NB4 (cell line): ENCODE measurements at regions not wholly inside any gene's neighbourhood (a gene's known extent, or its start where the extent isn't known, plus 50 kb on each side); places are given as distances from the start of the nearest gene placed in this dataset.

Experiments
- DNase-seq: peaks from one replicate; pipeline ENCODE4 v3.0.0; 2010; ENCODE audit warnings: low read depth
- H3K4me3 ChIP-seq: one replicate; pipeline ENCODE4 v1.5.1; 2011; ENCODE audit warnings: mild to moderate bottlenecking, low read depth, low read length, moderate library complexity
- MYC ChIP-seq: IDR thresholded peaks from 2 replicates; pipeline ENCODE4 v1.6.1; 2011; ENCODE audit warnings: low read depth, low read length
- POLR2A ChIP-seq: IDR thresholded peaks from 2 replicates; pipeline ENCODE4 v1.6.1; 2011; ENCODE audit warnings: mild to moderate bottlenecking; ENCODE audit not compliant: insufficient read length; ENCODE audit errors: extremely low read depth
- TF ChIP-seq, protein P1 (sequence below): IDR thresholded peaks from one replicate; pipeline ENCODE4 v1.5.1; 2012; ENCODE audit warnings: low read depth, low read length
- TF ChIP-seq, protein P2 (sequence below): IDR thresholded peaks from 2 replicates; pipeline ENCODE4 v1.6.1; 2011; ENCODE audit warnings: low read depth, low read length

DNA sequence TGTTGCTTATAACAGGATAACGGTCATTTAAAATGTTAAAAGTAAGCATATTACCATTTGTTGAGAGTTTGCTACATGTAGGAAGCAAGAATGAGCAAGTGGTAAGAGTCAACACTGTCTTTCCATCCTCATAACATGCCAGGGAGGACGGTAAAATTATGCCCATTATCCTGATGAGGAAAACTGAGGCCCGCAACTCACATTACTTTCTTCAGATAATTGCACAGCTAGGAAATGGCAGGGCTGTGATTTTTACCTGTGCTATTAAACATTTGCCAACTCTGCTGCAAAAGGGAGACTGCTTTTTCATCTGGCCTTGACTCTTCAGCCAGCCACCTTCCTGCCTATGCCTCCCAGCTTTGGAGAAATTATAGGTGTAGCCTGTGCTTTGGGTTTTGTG lies 79.8 kb upstream of the BOD1 start:
- no peak for TF ChIP-seq POLR2A
- no peak for TF ChIP-seq MYC
- TF ChIP-seq, protein P1, sequence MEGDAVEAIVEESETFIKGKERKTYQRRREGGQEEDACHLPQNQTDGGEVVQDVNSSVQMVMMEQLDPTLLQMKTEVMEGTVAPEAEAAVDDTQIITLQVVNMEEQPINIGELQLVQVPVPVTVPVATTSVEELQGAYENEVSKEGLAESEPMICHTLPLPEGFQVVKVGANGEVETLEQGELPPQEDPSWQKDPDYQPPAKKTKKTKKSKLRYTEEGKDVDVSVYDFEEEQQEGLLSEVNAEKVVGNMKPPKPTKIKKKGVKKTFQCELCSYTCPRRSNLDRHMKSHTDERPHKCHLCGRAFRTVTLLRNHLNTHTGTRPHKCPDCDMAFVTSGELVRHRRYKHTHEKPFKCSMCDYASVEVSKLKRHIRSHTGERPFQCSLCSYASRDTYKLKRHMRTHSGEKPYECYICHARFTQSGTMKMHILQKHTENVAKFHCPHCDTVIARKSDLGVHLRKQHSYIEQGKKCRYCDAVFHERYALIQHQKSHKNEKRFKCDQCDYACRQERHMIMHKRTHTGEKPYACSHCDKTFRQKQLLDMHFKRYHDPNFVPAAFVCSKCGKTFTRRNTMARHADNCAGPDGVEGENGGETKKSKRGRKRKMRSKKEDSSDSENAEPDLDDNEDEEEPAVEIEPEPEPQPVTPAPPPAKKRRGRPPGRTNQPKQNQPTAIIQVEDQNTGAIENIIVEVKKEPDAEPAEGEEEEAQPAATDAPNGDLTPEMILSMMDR, result no peak
- TF ChIP-seq, protein P2, sequence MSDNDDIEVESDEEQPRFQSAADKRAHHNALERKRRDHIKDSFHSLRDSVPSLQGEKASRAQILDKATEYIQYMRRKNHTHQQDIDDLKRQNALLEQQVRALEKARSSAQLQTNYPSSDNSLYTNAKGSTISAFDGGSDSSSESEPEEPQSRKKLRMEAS, result no peak
- no peak overlapping the region for H3K4me3 ChIP-seq

DNA sequence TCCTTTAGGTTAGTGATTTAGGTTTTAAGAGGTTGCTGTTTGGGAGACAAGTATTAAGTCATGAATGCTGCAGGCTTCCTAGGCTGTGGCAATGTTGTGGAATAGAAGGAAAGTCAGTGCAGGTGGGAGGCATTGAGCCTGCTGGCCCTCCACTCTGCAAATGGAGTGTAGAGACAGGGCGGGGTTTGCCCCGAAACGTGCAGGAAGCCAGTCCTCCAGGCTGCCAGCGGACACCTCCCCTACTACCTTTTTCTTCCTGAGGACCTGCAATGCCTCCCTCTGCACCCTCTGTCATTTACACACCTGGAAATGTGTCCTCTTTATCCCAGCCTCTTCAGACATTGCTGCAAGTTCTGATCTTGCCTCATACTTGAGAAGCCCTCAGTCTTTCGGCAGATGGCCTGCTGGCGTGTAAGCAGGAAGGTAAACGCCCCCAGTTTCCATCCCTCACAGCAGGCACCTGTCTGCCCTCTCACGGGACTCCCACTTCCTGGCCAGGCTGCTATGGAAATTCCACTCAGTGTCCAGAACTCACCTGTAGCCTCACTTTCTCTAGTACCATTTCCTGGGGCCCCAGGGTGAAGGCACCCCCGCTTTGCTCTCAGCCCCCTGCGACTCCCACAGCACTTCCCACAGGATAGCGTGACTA lies 81.6 kb upstream of the BOD1 start:
- no peak for DNase-seq
- H3K4me3 ChIP-seq, result no peak overlapping the region
- TF ChIP-seq, protein P1, result no peak
- TF ChIP-seq, protein P2, result no peak
- TF ChIP-seq MYC (no peak), POLR2A (no peak)

More for the DNA sequence above, 79.8 kb upstream of the BOD1 start:
- no peak for DNase-seq

DNA sequence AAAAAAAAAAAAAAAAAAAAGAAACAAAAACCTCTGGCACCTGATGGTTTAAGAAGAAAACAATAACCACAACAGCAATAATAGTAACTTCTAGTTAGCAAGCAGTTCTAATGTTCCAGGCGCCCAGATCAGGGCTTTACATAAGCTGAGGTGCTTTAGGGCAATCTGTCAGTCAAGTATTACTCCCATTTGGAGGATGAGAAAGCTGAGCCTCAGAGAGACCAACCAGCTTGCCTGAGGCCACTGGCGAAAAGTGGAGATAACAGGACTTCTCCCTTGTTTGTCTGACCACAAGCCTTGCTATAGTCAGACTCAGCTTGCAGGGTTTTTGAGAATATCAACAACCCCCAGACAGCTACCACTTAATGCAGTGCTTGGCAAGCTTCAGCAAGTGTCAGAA lies 83.5 kb upstream of the BOD1 start:
- H3K4me3 ChIP-seq, result no peak overlapping the region
- no peak for DNase-seq
- TF ChIP-seq, protein P2, result no peak
- no peak for TF ChIP-seq POLR2A
- no peak for TF ChIP-seq MYC
- TF ChIP-seq, protein P1, result no peak

DNA sequence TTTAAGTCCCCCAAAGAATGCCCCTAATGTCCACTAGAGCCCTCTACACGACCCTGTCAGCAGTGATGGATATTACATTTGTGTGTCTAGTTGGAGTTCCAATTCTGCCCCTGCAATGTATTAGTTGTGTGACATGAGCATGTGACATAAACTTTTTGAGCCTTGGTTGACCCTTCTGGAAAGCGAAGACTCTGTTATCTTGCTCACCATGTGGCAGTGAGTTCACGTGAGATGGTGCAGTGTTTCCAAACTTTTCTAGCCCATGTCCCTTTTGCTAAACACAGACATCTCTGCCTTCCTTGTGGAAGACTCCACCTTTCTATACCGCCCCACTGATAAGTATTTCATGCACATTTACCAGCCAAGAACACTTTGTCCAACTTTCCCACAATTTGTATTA lies 87.0 kb upstream of the BOD1 start:
- H3K4me3 ChIP-seq, result no peak overlapping the region
- TF ChIP-seq, protein P1, result no peak
- TF ChIP-seq, protein P2, result no peak
- no peak for TF ChIP-seq POLR2A
- no peak for DNase-seq

DNA sequence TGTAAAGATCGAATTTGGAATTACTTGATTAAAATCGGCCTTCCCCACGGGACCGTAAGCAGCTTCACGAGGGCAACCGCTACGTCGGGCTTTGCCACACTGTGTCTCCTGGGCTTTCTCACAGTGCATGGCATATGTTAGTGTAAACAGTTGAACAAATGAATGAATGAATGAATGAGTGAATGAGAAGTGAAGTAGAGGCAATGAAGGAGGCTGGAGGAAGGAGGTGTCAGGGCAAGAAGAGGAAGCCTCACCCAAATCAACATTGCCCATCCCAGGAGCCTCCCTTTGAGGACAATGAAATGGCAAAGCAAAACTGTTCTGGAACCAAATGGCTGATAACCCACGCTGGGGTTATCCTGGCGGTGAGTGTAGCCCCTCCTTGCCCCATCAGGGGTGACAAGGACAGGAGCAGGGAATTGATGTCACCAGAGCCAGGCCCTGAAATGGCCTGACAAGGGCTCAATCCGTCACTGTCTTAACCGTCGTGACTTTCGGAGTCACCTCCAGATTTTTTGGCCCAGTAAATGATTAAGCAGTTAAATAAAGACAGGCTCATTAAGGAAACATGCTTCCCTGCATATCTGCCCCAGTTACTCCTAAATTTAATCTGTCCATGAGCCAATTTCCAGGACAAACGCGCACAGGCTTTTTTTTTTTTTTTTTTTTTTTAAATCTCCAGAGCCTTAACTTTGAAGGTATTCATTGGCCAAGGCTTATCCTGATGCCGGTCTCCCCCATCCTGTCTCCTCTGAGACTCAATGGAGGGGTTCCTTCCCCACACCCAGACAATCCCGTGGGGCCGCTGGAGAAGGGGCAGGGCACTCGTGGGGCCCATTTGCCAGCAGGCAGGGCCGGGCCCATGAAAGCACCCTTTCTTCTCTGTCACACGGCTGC lies 88.4 kb upstream of the BOD1 start:
- no peak for DNase-seq
- TF ChIP-seq MYC, result no peak
- TF ChIP-seq, protein P2, result no peak
- TF ChIP-seq POLR2A, result no peak
- TF ChIP-seq, protein P1, result no peak
- H3K4me3 ChIP-seq, result no peak overlapping the region
